Activated T-cell treated with anti-CD3 and anti-CD28 coated beads for 1 hour (primary cell): ENCODE measurements at regions not wholly inside any gene's neighbourhood (a gene's known extent, or its start where the extent isn't known, plus 50 kb on each side); places are given as distances from the start of the nearest gene placed in this dataset.
"Not testable (repeated sequence)": the region's sequence is repeated elsewhere in the genome, so short reads cannot be mapped to it uniquely, and the experiment has no call there.

ENCODE experiments used
- DNase-seq: peaks from one replicate; pipeline ENCODE4 v3.0.0-alpha.2; 2020; ENCODE audit warnings: low read depth

DNA sequence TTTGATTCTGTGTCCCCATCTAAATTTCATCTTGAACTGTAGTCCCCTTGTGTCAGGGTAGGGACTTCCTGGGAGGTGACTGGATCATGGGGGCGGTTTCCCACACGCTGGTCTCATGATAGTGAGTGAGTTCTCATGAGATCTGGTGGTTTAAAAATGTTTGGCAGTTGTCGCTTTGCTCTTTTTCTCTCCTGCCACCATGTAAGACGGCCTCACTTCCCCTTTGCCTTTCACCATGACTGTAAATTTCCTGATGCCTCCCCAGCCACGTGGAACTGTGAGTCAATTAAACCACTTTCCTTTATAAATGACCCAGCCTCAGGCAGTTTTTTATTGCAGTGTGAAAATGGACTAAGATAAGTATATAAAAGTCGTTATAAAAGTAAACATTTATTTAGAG, 80.5 kb upstream of the SGK1 start:
- DNase-seq: no peak

DNA sequence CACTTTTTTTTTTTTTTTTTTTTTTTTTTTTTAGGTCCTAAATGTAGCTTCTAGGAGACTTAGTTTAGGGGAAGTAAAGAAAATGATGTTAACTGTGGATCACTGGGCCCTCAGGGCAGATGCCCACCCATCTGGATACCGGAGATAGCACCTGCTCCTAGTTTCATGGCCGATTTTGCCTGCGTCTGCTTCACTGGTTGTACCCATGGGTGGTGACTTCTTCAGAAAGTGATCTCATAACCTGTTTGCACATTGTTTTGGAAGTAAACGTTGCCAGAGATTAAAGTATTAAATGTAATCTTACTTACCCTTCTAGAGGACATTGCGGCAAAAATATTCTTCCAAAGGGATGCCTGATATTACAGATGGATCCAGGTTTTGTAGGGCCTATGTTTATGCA, 79.8 kb upstream of the SGK1 start:
- DNase-seq: no peak

GRCh38 chr6:134394905-134395304, 77.0 kb upstream of the SGK1 start:
- no peak for DNase-seq

GRCh38 chr6:134394208-134394607, 76.3 kb upstream of the SGK1 start:
- no peak for DNase-seq

- no peak for DNase-seq
Observed at GRCh38 chr6:134391205-134391604, 73.3 kb upstream of the SGK1 start.

GRCh38 chr6:134389658-134390057, 71.7 kb upstream of the SGK1 start:
- no peak for DNase-seq

GRCh38 chr6:134389129-134389528, 71.2 kb upstream of the SGK1 start:
- no peak for DNase-seq

DNA sequence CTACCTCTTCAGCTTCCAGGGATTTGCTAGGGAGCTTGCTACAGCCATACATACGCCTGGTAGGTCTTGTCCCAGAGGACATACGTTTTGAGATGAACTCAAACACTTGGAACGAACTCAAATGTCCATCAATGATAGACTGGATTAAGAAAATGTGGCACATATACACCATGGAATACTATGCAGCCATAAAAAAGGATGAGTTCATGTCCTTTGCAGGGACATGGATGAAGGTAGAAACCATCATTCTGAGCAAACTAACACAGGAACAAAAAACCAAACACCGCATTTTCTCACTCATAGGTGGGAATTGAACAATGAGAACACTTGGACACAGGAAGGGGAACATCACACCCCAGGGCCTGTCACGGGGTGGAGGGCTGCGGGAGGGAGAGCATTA, 68.6 kb upstream of the SGK1 start:
- not testable (repeated sequence) for DNase-seq

GRCh38 chr6:134381959-134382358, 64.0 kb upstream of the SGK1 start:
- no peak for DNase-seq

GRCh38 chr6:134379599-134379998, 61.7 kb upstream of the SGK1 start:
- DNase-seq: no peak

- DNase-seq: no peak
Observed at GRCh38 chr6:134379076-134379475, 61.2 kb upstream of the SGK1 start.

DNA sequence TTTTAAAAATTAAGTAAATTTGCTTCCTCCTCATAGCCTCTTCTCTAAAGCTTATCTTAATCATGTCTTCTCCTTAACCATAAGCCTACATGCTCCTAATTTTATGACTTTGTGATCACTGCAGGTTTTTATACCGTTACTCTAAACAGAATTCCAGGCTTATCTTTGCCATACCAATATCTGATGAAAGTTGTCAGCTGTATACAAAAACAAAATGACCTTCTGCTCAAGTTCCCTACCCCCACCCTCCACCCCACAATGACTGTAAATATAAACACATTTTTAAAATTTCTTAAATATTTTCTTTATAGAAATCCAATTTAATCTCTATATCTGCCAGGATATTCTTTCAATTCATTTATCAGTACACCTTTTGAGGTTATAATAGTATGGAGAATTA, 60.5 kb upstream of the SGK1 start:
- no peak for DNase-seq

GRCh38 chr6:134376785-134377184, 58.9 kb upstream of the SGK1 start:
- no peak for DNase-seq

DNA sequence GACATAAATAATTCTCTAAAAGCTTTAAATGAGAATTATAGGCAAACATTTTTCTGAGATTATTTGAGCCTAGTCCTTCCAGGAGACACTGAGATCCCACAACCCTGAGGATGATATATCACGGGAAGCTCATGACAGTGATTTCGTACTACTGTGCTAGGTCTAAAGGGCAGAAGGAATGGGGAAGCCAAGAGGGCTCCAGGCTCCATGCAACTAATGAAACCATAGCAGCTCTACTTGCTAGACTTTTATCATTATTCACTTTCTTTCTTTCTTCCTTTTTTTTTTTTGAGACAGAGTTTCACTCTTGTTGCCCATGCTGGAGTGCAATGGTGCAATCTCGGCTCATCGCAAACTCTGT, 57.3 kb upstream of the SGK1 start:
- DNase-seq: no peak

DNA sequence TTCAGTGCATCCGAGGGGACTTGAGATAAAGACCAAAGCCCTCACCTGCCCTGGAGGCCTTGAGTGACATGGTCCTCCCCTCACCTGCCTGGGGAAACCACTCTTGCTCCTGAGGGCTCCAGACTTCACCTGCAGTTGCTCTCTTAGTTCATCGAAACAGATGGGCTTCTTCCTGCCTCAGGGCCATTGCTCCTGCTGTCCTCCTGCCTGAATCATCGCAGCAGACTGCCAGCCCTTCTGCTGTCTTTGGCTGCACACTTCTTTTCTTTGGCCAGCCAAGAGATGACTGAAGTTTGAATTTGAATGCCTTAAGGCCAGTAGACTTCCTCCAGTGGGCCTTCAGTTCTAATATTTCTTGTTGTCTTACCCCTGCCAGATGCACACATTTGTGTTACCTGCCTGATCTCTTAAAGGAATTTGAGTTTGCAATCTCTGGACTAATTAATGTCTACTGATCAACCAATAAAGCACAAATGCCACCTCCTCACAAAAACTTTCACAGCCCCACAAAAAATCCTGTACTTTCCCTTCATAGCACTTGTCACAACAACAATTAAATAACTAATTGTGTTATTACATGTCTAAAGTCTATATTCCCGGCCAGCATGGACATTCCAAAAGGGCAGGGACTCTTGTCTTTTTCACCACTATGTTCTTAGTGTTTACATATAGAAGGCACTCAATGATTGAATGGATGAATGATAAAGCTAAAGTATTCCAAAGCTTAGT, 56.7 kb upstream of the SGK1 start:
- DNase-seq: no peak

DNA sequence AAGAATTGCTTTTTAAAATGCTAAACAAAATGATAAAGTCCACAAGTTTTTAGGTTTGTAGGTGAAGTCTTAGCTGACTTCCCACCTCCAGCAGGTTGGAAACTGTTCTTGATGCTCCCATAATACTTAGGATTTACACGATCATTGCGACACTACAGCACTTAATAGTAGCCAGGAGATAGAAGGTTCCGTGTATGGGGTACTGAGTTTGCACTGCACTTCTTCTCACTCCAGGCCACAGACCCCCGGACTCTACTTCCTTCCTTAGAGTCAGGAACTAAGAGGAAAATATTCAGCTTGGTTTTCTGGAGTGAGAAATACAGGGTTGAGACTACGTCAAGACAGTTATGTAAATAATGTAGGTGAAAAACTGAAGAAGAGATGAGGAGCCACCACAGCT, 56.1 kb upstream of the SGK1 start:
- DNase-seq: no peak

DNA sequence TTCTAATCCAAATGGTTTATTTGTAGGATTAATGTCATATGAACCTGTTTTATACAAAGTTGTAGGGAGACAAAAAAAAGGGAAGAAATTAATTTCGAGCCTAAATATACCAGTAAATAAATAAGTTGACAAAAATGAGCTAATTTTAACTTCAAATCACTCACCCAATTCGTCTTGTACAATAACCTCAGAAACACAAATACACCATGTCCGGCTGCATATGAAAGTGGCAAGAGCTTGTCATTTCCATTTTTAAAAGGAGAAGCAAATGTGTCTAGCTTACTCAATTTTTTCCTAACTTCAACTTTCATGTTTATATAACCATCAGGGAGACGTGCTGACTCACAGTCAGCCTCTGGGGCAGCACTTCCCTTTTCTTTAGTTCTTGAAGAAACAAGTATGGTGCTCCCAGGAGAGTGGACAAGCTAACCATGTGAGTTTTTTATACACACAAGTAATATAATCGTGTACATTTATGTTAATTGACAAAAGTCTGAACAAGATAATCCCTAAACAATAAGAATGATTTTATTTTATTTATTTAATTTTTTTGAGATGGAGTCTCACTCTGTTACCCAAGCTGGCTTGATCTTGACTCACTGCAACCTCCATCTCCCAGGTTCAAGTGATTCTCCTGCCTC, 55.5 kb upstream of the SGK1 start:
- DNase-seq: no peak

DNA sequence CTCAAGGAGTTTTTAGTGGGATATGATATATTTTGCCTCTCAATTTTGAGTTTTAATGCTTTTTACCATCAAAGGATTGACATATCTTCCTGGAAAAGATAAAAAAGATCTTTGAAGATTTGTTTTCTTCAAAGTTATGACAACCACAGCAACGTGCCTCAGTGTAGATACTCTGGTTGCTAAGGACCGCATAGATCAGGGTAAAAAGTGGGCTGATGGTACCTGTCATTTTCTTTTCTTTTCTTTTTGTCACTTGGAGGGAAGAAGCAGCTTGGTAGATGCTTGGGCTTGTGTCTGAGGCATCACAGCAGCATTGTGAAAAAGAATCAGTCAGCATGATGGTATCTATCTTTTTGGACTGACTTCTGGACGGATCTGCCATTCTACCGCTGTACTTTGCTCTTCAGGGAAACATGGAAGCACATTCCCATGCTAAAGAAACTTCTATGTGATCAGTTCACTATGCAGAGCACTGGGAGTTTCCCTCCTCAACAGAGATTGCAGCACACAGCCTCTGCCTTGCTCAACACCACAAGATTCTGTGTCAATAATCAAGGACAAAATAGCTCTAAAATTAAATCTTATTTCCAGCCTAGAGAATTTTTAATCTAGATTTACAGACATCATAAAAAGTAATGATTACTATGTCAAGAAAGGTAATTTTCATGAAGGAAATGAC, 54.8 kb upstream of the SGK1 start:
- DNase-seq: no peak

GRCh38 chr6:134368670-134369069, 50.8 kb upstream of the SGK1 start:
- DNase-seq: no peak
